Right cardiac atrium (tissue), 5 donors: ENCODE measurements at regions not wholly inside any gene's neighbourhood (a gene's known extent, or its start where the extent isn't known, plus 50 kb on each side); places are given as distances from the start of the nearest gene placed in this dataset.

Experiments used
- ATAC-seq, 2 donors: fragments of 200-7000 bp; cut with Tn5 transposase; one replicate each; pipeline versions ENCODE4 v1.8.0 to v1.9.1; 2020; ENCODE audit warnings: moderate library complexity in 2 of 2, mild to moderate bottlenecking in 1 of 2
- DNase-seq, 3 donors: peaks; one replicate each; pipeline ENCODE4 v3.0.0-alpha.2; 2020
- H3K27ac ChIP-seq: one replicate; pipeline ENCODE4 v1.5.1; 2013; ENCODE audit warnings: mild to moderate bottlenecking, low read length, control low read depth, moderate library complexity
- H3K27me3 ChIP-seq: one replicate; pipeline ENCODE4 v1.6.1; 2013; ENCODE audit not compliant: control insufficient read depth, insufficient read depth
- H3K4me1 ChIP-seq: one replicate; pipeline ENCODE4 v1.6.1; 2013; ENCODE audit warnings: low read length; ENCODE audit not compliant: control insufficient read depth, insufficient read depth
- H3K4me3 ChIP-seq: one replicate; pipeline ENCODE4 v1.5.1; 2013; ENCODE audit warnings: low read length, control low read depth
- H3K9me3 ChIP-seq: one replicate; pipeline ENCODE4 v1.6.1; 2013; ENCODE audit warnings: low read length; ENCODE audit not compliant: control insufficient read depth
- WGBS: extraction: QIAGEN DNeasy Blood & Tissue Kit; methylation state at CpG from one replicate; pipeline ENCODE4 v1.1.7; 2013; 5-methylcytosine and 5-hydroxymethylcytosine counted together
- intact Hi-C, 4 donors: fragments of 100-400 bp; cut with DNase I; formaldehyde crosslinking; loops; one replicate each; pipeline versions ENCODE4 v1.11.0 to v1.14.0; 2022 to 2023
- donor health status: healthy with polysubstance abuse.
- donor health status: DM: no; HTN: yes; CAD: no.
- donor health status: DM: no; HTN: no; CAD: no.
- donor health status: DM: no; HTN: yes; CAD: no; lungs with severe emphysema.
- donor health status: DM: yes; HTN: yes; CAD: no.

- Histone ChIP-seq H3K4me1 (no peaks in the 10 kb centered on the region), H3K4me3 (no peak overlapping the region), H3K27me3 (no peaks in the 10 kb centered on the region), H3K9me3 (no peaks in the 10 kb centered on the region), H3K27ac (no peak overlapping the region)
- intact Hi-C loops: no loop called here
- ATAC-seq (no peak), DNase-seq (no peak)
- 46% methylated on average over 3 of the region's 3 CpGs for WGBS
Observed at GRCh38 chr15:96703091-96703490, 372.6 kb downstream of the NR2F2 start.

- Histone ChIP-seq H3K4me3 (no peak overlapping the region), H3K27me3 (no peaks in the 10 kb centered on the region), H3K9me3 (no peaks in the 10 kb centered on the region), H3K4me1 (no peaks in the 10 kb centered on the region), H3K27ac (no peak overlapping the region)
- no peak for DNase-seq
- 57% methylated on average over 5 of the region's 5 CpGs for WGBS
- intact Hi-C loops: no loop called here
- no peak for ATAC-seq
Observed at GRCh38 chr15:96703794-96704550, 373.5 kb downstream of the NR2F2 start.

DNA sequence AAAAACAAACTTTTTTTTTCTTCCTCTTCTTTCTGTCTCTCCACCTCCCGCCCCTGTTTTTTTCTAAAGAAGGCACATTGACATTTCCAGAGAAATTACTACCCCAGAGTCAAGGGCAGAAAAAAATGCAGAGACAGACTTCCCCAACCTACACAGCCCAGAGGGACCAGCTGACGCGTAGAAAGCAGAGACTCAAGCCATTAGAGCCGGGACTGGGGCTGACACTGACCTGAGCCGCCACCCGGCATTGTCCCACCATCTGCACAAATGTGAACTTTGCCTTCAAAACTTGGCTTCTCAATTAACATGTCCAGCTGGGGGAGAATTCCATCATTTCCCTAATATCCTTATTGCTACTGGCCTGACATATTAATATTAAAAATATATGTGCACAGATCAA lies 385.6 kb downstream of the NR2F2 start:
- no peaks in the 10 kb centered on the region for H3K27me3 ChIP-seq
- no peak for DNase-seq
- H3K27ac ChIP-seq: no peak overlapping the region
- H3K9me3 ChIP-seq: no peaks in the 10 kb centered on the region
- no peak for ATAC-seq
- 50% methylated on average over 6 of the region's 6 CpGs for WGBS
- intact Hi-C loops: no loop called here
- no peaks in the 10 kb centered on the region for H3K4me1 ChIP-seq
- no peak overlapping the region for H3K4me3 ChIP-seq

DNA sequence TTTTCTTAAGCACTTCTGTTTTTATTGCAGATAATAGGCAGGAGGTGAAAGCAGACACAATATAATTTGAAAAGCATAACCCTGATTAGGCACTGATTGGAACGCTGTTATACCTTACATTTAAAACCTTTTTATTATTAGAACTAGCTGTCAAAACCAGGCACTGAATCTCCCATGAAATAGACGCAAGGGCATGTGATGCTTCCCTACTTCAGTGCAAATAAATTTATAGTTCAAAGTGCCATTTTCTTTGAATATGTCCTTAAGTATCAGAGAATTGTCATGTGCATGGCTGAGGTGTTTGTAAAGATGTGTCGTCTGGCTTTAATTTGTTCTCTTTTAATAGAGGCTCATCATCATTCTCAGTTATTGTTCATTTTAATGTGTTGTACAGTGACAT lies 386.0 kb downstream of the NR2F2 start:
- 78% methylated on average over 3 of the region's 3 CpGs for WGBS
- DNase-seq: no peak
- ATAC-seq: no peak

DNA sequence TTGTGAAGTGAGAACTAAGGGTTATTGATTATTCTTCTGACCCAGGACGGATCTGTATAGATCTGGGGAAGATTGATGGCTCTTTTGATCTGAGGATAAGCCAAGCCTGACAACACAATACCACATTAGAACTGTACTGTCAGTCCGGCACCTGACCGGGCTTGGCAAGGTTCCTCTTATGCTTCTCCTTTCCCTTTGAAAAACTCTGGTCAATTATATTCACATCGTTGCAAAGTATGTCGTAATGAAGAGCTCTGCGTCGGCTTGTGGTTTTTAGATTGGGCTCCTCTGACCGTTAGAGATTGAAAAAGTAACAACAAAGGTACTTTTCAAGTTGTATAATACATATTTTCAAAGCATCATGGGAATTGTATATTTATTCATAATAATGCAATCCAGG lies 389.8 kb downstream of the NR2F2 start:
- Histone ChIP-seq H3K27ac (no peak overlapping the region), H3K4me1 (no peaks in the 10 kb centered on the region), H3K9me3 (no peaks in the 10 kb centered on the region), H3K4me3 (no peak overlapping the region), H3K27me3 (no peaks in the 10 kb centered on the region)
- 76% methylated on average over 8 of the region's 8 CpGs for WGBS
- intact Hi-C loops: no loop called here
- no peak for ATAC-seq
- DNase-seq: no peak

More for the DNA sequence above, 386.0 kb downstream of the NR2F2 start:
- Histone ChIP-seq H3K27ac (no peak overlapping the region), H3K27me3 (no peaks in the 10 kb centered on the region), H3K4me3 (no peak overlapping the region), H3K9me3 (no peaks in the 10 kb centered on the region), H3K4me1 (no peaks in the 10 kb centered on the region)
- intact Hi-C loops: no loop called here

DNA sequence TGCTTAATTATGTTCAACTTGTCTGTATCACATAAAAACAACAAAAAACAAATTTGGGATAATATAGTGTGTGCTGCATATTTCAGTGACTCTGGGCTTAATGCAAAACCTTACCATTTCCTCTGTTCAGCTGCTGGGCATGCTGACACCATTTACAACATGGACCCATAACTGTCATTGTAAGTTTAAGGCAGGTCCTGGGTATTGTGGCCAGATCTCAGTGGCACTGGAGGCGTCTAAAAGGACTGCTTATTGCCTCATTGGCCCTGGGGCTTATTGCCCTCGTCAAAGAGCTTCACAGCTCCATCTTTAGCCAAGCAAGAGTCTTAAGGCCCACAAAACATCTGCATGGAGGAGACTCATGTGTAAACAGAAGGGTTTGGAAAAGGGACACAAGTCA lies 390.2 kb downstream of the NR2F2 start:
- intact Hi-C loops: no loop called here
- no peak overlapping the region for H3K27ac ChIP-seq
- no peak overlapping the region for H3K4me3 ChIP-seq
- H3K4me1 ChIP-seq: no peaks in the 10 kb centered on the region
- H3K27me3 ChIP-seq: no peaks in the 10 kb centered on the region
- WGBS: 62% methylated on average over 2 of the region's 2 CpGs
- no peaks in the 10 kb centered on the region for H3K9me3 ChIP-seq
- DNase-seq (no peak), ATAC-seq (no peak)

DNA sequence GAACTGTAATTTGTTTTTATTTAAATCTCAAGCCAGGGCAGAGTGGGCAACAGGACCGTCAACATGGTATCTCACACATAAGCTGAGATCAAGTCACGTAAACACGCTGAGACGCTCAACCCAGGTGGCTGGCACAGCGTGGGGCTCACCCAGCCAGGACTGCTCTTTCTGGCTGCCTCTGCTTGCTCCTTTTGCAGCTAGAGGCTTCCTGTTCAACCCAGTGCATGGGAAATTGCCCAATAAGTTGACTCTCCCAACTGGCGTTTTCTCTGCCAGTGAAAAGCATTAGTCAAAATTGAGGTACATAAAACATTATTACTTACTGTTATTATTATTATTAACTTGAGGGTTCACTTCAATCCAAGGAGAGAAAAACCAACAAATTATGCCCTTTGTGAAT lies 398.1 kb downstream of the NR2F2 start:
- Histone ChIP-seq H3K27me3 (no peaks in the 10 kb centered on the region), H3K4me3 (no peak overlapping the region), H3K9me3 (no peaks in the 10 kb centered on the region), H3K27ac (no peak overlapping the region), H3K4me1 (no peaks in the 10 kb centered on the region)
- 58% methylated on average over 6 of the region's 6 CpGs for WGBS
- ATAC-seq (no peak), DNase-seq (no peak)
- intact Hi-C loops: no loop called here

DNA sequence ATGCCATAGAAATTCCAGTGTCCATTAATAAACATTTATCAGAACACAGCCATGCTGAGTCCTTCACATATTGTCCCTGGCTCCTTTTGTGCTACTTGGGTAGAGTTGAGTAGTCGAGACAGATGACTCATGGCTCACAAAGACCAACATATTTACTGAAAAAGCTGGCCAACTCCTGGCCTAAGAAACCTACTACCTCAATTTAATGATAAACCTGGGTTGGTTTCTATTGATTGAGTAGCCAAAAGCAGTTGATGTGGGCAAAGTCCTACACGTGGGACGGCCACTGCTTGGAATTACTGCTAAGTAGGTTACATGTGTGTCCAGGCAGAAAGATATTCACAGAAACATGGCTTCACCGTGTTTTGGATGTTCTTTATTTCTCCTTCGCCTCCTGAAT lies 402.2 kb downstream of the NR2F2 start:
- WGBS: 89% methylated on average over 5 of the region's 5 CpGs
- no peak for DNase-seq
- no peak for ATAC-seq

DNA sequence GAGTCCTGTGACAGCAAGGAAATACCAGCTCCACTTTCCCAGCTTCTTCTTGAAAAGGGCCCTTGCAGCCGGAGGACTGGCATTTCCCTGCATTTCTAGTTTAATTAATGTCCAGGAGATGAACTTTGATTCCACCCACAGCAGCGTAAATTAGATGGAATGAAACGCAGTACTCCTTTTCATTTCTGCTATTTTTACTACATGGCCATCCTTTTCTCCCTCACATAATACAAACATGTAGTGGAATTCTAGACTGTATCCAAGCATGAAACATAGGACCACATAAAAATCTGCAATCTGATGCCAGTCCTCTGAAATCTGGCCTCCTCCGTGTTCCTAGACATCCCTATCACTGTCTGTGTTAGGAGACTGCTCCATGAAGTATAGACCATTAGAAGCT lies 403.2 kb downstream of the NR2F2 start:
- no peak for DNase-seq

More for the DNA sequence above, 402.2 kb downstream of the NR2F2 start:
- H3K9me3 ChIP-seq: no peaks in the 10 kb centered on the region
- H3K4me1 ChIP-seq: no peaks in the 10 kb centered on the region
- no peak overlapping the region for H3K4me3 ChIP-seq
- no peak overlapping the region for H3K27ac ChIP-seq
- intact Hi-C loops: no loop called here
- H3K27me3 ChIP-seq: no peaks in the 10 kb centered on the region

GRCh38 chr15:96735632-96736240 lies 405.2 kb downstream of the NR2F2 start:
- no peak overlapping the region for H3K27ac ChIP-seq
- no peak overlapping the region for H3K4me3 ChIP-seq
- no peak for DNase-seq
- no peaks in the 10 kb centered on the region for H3K9me3 ChIP-seq
- intact Hi-C loops: no loop called here
- H3K4me1 ChIP-seq: no peaks in the 10 kb centered on the region
- 93% methylated on average over 2 of the region's 2 CpGs for WGBS
- H3K27me3 ChIP-seq: no peaks in the 10 kb centered on the region
- ATAC-seq: no peak

More for the DNA sequence above, 403.2 kb downstream of the NR2F2 start:
- H3K27ac ChIP-seq: no peak overlapping the region
- intact Hi-C loops: no loop called here
- no peaks in the 10 kb centered on the region for H3K4me1 ChIP-seq
- no peak overlapping the region for H3K4me3 ChIP-seq
- no peaks in the 10 kb centered on the region for H3K9me3 ChIP-seq
- ATAC-seq: no peak
- H3K27me3 ChIP-seq: no peaks in the 10 kb centered on the region
- 87% methylated on average over 4 of the region's 4 CpGs for WGBS

GRCh38 chr15:96736384-96736783 lies 405.9 kb downstream of the NR2F2 start:
- no peaks in the 10 kb centered on the region for H3K27me3 ChIP-seq
- WGBS: 75% methylated on average over 2 of the region's 2 CpGs
- no peaks in the 10 kb centered on the region for H3K4me1 ChIP-seq
- H3K27ac ChIP-seq: no peak overlapping the region
- intact Hi-C loops: no loop called here
- H3K9me3 ChIP-seq: no peaks in the 10 kb centered on the region
- ATAC-seq: no peak
- DNase-seq: no peak
- H3K4me3 ChIP-seq: no peak overlapping the region
